ENCODE measurements at regions not wholly inside any gene's neighbourhood (a gene's known extent, or its start where the extent isn't known, plus 50 kb on each side); places are given as distances from the start of the nearest gene placed in this dataset.

DNA sequence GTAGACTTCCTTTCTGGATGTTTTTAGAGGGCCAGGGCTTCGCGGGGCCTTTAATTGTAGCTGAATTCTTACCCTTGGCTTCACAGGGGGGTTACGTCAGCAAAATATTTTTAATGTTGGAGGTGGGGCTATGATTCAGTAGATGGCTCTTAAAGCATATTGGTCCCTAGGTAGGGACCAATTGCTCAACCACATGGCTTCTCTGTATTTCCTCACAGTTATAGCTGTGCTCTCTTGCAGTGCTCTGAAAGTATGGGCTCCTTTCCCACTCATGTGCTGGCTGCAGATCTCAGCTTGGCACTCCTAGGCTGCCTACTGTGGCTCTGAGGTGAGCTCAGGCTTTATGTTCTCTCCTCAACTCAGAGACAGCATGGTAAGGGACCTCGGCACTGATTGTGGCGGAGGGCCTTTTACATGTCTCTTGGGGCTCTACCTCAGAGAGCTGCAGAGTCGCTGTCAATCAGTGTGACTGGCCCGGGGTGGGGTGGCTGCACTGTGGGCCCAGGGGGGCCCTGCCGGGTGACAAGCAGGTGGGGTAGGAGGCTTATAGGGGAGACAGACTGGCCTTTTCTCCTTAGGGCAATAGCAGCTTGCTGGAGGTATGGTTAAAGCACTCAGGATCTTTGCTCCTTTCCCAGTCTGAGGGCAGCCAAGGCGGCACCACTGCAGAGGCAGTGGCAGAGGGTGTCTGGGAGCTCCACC is 318.0 kb downstream of the DOK5 start:
- TF ChIP-seq EZH2 (IDR thresholded peaks at IDR 0.05; ENCODE audit: borderline replicate concordance) (no peak), EZH2phosphoT487 (IDR thresholded peaks at IDR 0.05; ENCODE audit: low read depth, severe bottlenecking, unreplicated experiment) (no peak)
- TF ChIP-seq, protein P1, sequence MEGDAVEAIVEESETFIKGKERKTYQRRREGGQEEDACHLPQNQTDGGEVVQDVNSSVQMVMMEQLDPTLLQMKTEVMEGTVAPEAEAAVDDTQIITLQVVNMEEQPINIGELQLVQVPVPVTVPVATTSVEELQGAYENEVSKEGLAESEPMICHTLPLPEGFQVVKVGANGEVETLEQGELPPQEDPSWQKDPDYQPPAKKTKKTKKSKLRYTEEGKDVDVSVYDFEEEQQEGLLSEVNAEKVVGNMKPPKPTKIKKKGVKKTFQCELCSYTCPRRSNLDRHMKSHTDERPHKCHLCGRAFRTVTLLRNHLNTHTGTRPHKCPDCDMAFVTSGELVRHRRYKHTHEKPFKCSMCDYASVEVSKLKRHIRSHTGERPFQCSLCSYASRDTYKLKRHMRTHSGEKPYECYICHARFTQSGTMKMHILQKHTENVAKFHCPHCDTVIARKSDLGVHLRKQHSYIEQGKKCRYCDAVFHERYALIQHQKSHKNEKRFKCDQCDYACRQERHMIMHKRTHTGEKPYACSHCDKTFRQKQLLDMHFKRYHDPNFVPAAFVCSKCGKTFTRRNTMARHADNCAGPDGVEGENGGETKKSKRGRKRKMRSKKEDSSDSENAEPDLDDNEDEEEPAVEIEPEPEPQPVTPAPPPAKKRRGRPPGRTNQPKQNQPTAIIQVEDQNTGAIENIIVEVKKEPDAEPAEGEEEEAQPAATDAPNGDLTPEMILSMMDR (IDR thresholded peaks at IDR 0.05; ENCODE audit: poor library complexity) = no peak
